ENCODE measurements at regions not wholly inside any gene's neighbourhood (a gene's known extent, or its start where the extent isn't known, plus 50 kb on each side); places are given as distances from the start of the nearest gene placed in this dataset.

- DNase-seq (ENCODE audit: extremely low spot score, unreplicated experiment), result peak; percentile 67
- no peak for TF ChIP-seq CTCF (IDR thresholded peaks at IDR 0.05)
- peaks cover 15% of the 10 kb centered on the region for H3K9me3 Mint-ChIP-seq (ENCODE audit: unreplicated experiment)
- no peaks in the 10 kb centered on the region for H3K4me1 Mint-ChIP-seq (ENCODE audit: unreplicated experiment)
- H3K27ac Mint-ChIP-seq (ENCODE audit: unreplicated experiment), result no peak overlapping the region
- H3K27me3 Mint-ChIP-seq (ENCODE audit: unreplicated experiment), result peaks cover 38% of the 10 kb centered on the region
- H3K36me3 Mint-ChIP-seq (ENCODE audit: unreplicated experiment), result no peaks in the 10 kb centered on the region
- no peak overlapping the region for H3K4me3 Mint-ChIP-seq (ENCODE audit: unreplicated experiment)
These were observed 254.3 kb upstream of the TNRC6C start for GRCh38 chr17:77704048-77704815.

GRCh38 chr17:77706938-77707337 is 251.6 kb upstream of the TNRC6C start:
- Mint-ChIP-seq H3K27me3 (ENCODE audit: unreplicated experiment) (peaks cover 32% of the 10 kb centered on the region), H3K36me3 (ENCODE audit: unreplicated experiment) (no peaks in the 10 kb centered on the region), H3K9me3 (ENCODE audit: unreplicated experiment) (peaks cover 15% of the 10 kb centered on the region), H3K27ac (ENCODE audit: unreplicated experiment) (no peak overlapping the region), H3K4me3 (ENCODE audit: unreplicated experiment) (no peak overlapping the region), H3K4me1 (ENCODE audit: unreplicated experiment) (no peaks in the 10 kb centered on the region)
- no peak for TF ChIP-seq CTCF (IDR thresholded peaks at IDR 0.05)
- peak; percentile 62 for DNase-seq (ENCODE audit: extremely low spot score, unreplicated experiment)

GRCh38 chr17:77707546-77707945 is 251.0 kb upstream of the TNRC6C start:
- TF ChIP-seq CTCF (IDR thresholded peaks at IDR 0.05), result no peak
- no peak overlapping the region for H3K4me3 Mint-ChIP-seq (ENCODE audit: unreplicated experiment)
- peaks cover 15% of the 10 kb centered on the region for H3K9me3 Mint-ChIP-seq (ENCODE audit: unreplicated experiment)
- no peaks in the 10 kb centered on the region for H3K4me1 Mint-ChIP-seq (ENCODE audit: unreplicated experiment)
- no peaks in the 10 kb centered on the region for H3K36me3 Mint-ChIP-seq (ENCODE audit: unreplicated experiment)
- peak; percentile 79 for DNase-seq (ENCODE audit: extremely low spot score, unreplicated experiment)
- H3K27ac Mint-ChIP-seq (ENCODE audit: unreplicated experiment), result no peak overlapping the region
- H3K27me3 Mint-ChIP-seq (ENCODE audit: unreplicated experiment), result peaks cover 31% of the 10 kb centered on the region

GRCh38 chr17:77708049-77708448 is 250.5 kb upstream of the TNRC6C start:
- peaks cover 14% of the 10 kb centered on the region for H3K9me3 Mint-ChIP-seq (ENCODE audit: unreplicated experiment)

More at GRCh38 chr17:77708049-77708448, 250.5 kb upstream of the TNRC6C start:
- DNase-seq (ENCODE audit: extremely low spot score, unreplicated experiment), result peak; percentile 51
- Mint-ChIP-seq H3K4me3 (ENCODE audit: unreplicated experiment) (no peak overlapping the region), H3K4me1 (ENCODE audit: unreplicated experiment) (no peaks in the 10 kb centered on the region), H3K27ac (ENCODE audit: unreplicated experiment) (no peak overlapping the region), H3K36me3 (ENCODE audit: unreplicated experiment) (no peaks in the 10 kb centered on the region), H3K27me3 (ENCODE audit: unreplicated experiment) (peaks cover 30% of the 10 kb centered on the region)
- no peak for TF ChIP-seq CTCF (IDR thresholded peaks at IDR 0.05)

Data from osteocyte (in vitro differentiated cells).